HG03039 (cell line): ENCODE measurements at regions not wholly inside any gene's neighbourhood (a gene's known extent, or its start where the extent isn't known, plus 50 kb on each side); places are given as distances from the start of the nearest gene placed in this dataset.

ENCODE experiments used
- ATAC-seq: cut with Tn5 transposase; IDR thresholded peaks from one replicate; pipeline ENCODE4 v1.9.1; 2021; ENCODE audit warnings: mild to moderate bottlenecking, moderate library complexity; ENCODE audit not compliant: unreplicated experiment

- ATAC-seq: no peak
These were observed 136.7 kb upstream of the MYCN start for GRCh38 chr2:15803543-15804245.

DNA sequence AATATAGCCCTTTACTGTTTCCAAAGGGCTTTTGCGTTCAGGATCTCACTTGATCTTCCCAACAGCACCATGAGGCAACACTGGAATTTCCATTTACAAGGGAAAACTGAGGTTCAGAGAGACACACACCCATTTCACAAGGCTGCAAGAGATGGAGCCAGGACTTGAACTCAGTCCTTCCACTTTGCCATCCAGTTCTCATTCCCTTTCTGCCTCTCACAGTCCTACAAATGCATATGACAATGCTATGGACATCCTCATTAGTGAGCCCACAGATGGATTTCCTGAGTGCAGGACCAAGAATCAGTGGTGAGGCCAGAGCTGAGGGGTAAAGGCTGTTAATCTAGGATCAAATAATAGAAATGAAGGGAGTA lies 136.1 kb upstream of the MYCN start:
- ATAC-seq: no peak

GRCh38 chr2:15804691-15805090 lies 135.7 kb upstream of the MYCN start:
- ATAC-seq: no peak

DNA sequence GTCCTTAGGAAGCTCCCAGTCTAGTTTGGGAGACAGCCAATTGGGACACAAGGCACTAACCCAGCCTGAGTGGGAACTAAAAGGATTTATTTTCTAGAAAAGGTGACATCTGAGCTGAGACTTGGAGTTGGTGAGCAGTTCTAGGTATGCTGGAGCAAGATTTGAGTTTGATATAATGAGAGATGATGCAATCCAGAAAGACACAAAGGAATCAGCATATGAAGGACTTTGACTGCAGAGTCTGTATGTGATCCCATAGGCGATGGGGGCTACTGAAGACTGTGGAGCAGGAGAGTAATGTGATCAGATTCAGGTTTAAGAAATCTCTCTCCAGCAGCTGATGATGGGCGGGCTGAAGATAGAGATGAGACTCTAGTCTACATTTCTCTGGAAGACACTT lies 135.1 kb upstream of the MYCN start:
- ATAC-seq: no peak

DNA sequence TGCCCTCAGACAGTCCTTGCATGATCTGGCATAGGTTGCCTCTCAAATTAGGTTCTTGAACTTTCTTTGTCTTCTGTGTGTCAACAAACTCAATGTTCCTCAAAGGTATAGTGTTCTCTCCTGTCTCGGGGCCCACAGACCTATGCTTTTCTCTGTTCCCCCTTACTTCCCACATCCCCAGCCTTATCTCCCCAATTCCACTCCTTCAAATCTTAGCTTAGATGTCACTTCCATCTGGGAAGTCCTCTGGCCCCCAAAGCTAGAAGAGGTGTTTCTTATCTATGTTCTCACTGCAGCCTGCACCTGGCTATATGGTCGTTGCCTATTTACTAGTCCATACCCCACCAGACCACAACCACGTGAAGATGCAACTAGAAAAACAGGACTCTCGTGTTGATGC lies 134.6 kb upstream of the MYCN start:
- ATAC-seq: no peak

GRCh38 chr2:15806801-15807417 lies 133.4 kb upstream of the MYCN start:
- ATAC-seq: no peak

- no peak for ATAC-seq
These were observed 132.7 kb upstream of the MYCN start for GRCh38 chr2:15807418-15808203.

DNA sequence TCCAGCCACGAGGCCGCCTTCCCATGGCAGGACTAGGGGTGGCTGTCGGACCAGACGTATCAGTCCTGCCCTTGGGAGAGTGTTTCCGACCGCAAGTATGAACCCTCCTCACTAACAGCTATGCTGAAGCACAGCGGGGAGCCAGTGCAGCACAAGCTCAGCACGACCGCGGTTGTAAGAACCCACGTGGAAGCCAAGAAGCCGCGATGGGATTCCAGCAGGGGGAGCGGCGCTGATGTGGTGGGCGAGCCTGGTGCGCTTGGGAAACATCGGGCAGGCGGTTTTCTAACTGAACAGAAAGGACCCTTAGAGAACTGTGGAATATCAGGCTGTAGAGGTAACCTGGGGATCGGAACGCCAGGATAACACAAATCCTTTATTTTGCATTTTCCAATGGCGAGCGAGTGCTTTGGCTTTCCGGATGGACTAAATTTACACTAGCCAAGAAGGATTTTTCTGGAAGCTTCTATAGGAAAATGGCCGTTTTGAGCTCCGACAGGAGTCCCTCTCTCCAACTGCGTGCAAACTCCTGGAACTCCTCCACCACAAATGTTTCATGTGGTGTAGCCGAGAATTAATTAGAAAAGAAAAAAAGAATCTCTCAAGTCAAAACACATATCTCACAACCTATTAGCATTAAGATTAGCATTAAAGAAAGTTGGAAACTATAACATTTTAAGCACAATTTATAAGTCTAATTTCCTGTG lies 132.0 kb upstream of the MYCN start:
- ATAC-seq: no peak

DNA sequence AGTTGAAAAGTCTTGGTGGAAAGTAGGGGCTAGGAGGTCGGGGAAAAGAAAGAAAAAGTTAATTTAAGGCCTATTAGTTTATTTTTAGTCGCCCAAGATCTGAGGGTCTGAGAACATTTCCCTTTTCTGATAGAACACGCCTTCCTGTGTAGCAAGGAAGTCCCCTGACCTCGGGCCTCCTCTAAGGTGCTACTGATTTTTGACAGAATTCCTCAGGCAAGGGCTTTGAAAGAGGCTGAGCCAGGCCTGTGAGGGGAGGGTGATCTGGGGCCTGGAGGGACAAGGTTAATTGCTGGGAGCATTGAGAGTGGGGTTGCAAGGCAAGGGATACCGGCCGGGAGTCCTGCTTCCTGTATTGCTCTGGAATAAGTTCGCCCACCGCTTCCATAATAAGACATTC lies 131.4 kb upstream of the MYCN start:
- ATAC-seq: no peak

GRCh38 chr2:15809404-15809803 lies 130.9 kb upstream of the MYCN start:
- no peak for ATAC-seq

DNA sequence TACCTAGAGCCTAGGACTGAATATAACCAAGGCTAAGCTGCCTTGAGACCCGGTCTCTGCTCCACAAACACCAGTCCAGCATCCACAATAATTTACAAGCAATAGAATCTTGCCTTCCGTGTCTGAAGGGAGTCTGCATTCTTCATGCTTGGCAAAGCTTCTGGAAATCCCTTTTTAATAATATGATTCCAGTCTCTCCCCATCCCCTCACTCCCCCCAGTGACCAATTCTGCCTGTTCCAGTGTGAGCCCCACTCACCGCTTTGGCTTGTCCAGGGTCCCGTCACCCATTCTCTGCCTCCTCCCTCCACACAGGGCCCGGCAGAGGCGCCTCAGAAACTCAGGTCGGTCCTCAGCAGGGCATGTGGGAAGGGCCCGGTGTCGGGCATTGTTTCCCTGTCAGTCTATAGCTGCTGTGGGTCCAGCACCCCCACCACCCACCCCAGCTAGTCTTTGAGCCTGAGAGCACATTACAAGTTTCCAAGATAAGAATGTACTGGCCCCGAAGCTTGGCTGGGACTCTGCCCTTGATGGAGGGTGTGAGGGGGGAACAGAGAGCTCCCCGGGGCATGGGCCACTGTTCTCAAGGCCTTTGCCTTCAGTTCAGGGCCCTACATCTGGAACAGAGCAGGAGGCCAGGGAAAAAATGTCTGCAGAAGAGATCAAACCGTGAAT lies 129.7 kb upstream of the MYCN start:
- ATAC-seq: no peak

- no peak for ATAC-seq
These were observed 129.0 kb upstream of the MYCN start for GRCh38 chr2:15811367-15811766.

GRCh38 chr2:15812187-15812780 lies 128.1 kb upstream of the MYCN start:
- no peak for ATAC-seq

DNA sequence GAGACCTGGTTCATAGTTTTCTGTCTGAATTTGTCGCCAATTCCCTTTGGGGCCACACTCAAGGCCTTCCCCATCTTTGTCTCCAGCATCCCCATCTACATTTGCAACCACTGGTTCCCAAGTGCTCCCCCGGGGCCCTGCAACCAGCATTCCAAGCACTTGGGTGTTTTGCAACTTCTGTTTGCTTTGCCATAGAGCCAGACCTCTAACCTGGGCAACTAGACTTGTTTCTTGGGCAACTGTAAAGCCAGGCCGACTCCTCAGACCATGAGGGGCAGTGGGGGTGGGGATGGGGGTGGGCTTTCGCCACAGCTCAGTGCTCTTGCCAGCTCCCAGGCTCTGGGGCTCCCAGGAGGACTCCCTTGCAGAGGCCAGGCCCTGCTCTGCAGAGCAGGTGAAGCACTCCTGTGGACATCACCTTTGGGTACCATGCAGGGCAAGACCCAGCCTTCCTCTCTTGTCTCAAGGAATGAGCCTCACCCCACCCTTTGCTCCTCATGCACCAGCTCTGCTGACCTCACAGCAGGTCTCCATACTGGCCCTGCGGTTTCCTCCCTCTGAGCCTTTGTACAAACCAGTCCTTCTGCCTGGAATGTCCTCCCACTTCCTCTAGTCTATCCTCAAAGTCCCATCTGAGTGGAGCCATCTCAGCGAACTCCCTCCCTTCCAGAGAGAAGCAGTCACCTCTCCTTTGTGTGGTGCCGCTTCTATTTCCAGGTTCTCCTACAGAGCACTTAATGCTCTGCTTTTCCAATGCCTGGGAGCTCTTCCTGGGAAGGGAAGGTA lies 126.7 kb upstream of the MYCN start:
- ATAC-seq: no peak

DNA sequence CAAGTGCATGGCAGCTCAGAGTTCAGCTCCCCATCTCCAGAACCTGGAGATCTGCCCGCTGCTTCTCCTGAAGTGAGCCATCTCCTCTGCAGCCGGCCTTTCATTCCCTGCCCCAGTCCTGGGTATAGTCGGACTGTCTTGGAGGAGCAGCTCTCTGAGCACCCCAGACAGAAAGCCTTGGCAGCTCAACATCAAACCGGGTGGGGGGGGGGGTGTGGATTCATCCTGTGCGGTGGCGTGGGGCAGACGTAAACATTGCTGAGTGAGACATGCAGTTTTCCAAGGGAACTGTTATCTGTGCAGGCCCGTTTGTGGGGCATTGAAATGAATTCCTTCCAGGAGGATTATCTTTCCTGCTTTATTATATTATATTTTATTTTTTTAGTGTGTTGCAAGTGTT lies 125.9 kb upstream of the MYCN start:
- ATAC-seq: no peak

GRCh38 chr2:15814946-15815345 lies 125.4 kb upstream of the MYCN start:
- ATAC-seq: no peak

GRCh38 chr2:15816226-15816625 lies 124.1 kb upstream of the MYCN start:
- no peak for ATAC-seq

DNA sequence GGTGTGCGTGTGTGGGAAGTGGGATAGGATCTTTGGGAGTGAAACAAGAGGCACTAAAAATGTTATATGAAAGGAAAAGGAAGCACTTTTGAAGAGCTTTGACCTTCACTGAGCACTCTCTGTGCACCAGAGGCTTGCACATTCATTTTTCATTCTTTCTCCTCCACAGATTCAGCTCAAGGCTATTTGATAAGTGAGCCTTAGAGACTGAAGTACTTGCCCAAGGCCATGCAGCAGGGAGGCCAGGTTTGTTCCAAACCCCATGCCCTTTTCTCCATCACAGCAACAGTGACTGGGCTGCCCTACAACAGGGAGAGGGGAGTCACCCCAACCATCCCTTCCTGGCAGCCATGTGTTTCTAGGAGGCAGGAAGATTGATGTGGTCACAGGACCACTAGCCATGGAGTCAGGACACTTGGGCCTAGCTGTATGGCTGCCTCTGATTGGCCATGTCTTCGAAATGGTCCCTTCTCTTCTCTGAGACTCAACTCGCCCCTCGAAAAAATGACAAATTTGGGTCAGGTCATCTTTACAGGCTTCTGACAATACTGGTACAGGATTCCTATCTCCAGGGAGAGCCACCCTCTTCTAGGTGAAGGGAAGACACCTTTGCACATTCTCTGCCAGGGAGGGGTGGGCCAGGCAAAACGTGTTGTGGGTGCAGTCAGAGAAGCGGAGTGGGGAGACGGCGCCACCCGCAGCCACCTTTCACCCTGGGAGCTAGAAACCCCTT lies 123.5 kb upstream of the MYCN start:
- ATAC-seq: no peak

DNA sequence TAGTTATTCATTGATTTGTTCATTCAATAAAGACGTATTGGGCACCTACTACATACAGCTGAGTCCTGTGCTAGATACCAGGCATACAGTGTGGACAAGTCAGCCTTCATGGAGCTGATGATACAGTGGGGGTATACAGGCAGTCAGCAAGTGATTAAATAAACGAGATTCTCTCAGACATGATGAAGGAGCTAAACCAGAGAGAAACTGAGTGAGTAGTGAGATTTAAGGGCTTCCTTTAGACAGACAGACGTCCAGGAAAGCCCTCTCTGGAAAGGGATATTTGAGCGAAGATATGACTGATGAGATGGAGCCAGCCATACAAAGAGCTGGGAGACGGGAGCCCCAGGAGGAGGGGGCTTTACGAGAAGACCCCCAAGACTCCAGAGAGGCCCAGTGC lies 122.6 kb upstream of the MYCN start:
- no peak for ATAC-seq
